ENCODE measurements at regions not wholly inside any gene's neighbourhood (a gene's known extent, or its start where the extent isn't known, plus 50 kb on each side); places are given as distances from the start of the nearest gene placed in this dataset.

DNA sequence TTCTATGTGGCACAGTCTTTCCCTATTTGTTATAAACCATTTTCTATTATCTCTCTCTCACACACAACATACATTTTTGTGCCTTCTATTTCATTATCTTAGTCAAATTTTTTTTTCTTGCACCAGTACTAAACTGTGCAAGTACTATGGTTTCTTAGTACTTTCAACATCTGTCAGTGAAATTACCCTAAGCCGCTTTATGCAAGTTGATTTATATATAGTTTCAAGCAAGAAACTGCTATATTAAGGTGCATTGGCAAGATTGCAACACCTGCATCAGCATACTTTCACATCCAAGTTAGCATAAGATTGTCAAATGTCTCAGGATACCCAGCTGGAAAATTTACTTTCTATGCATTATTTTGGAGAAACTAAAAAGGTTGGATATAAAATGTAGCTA, 180.2 kb upstream of the FSTL5 start (continued):
- TF ChIP-seq PAX5 (IDR thresholded peaks at IDR 0.05; ENCODE audit: borderline replicate concordance, low read depth, low read length): no peak

DNA sequence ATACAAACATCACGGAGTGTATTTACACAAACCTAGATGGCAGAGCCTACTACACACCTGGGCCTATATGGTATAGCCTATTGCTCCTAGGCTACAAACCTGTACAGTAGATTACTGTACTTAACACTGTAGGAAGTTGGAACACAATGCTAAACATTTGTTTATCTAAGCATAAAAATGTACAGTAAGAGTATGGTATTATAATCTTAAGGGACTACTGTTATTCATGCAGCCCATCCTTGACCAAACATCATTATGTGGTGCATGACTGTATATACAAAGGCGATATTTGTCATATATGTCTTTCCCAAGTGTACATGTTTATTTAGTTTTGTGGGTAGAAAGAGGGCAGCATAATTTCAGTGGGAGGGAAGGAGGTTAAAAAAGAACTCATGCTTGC, 177.7 kb upstream of the FSTL5 start:
- in situ Hi-C loops (cut with MboI) (no loop called here), intact Hi-C loops (cut with micrococcal nuclease; ENCODE audit: unreplicated experiment) (no loop called here)
- FAIRE-seq (no peak), ATAC-seq (no peak), DNase-seq (ENCODE audit: low read depth, low spot score) (no peak)
- H3K27ac ChIP-seq (ENCODE audit: control insufficient read depth, insufficient read depth): no peak overlapping the region
- CTCF ChIA-PET: no interaction called here
- no peak overlapping the region for H3K4me3 ChIP-seq
- H3K4me1 ChIP-seq (ENCODE audit: control insufficient read depth, insufficient read depth, low read length): no peaks in the 10 kb centered on the region
- no peaks in the 10 kb centered on the region for H3K36me3 ChIP-seq (ENCODE audit: control insufficient read depth in 2 of 2, insufficient read depth in 2 of 2, low read length in 1 of 2)
- POLR2A ChIA-PET: no interaction called here
- RAD21 ChIA-PET (ENCODE audit: unreplicated experiment): no interaction called here
- H3K27me3 ChIP-seq (replicated peaks in 1 of 2; ENCODE audit: control insufficient read depth in 2 of 2, insufficient read depth in 2 of 2, low read length in 1 of 2): no peaks in the 10 kb centered on the region
- H3K9me3 ChIP-seq (replicated peaks; ENCODE audit: control insufficient read depth, insufficient read depth, low read length): no peaks in the 10 kb centered on the region
- WGBS (ENCODE audit: insufficient coverage, insufficient replicate concordance, low lambda C conversion rate, missing lambda C conversion rate): 14% methylated on average over 2 of the region's 2 CpGs
- H3K79me2 ChIP-seq (ENCODE audit: control insufficient read depth, insufficient read depth, low read length): no peaks in the 10 kb centered on the region
- SMC1A ChIA-PET (ENCODE audit: uncharacterized antibody, unreplicated experiment): no interaction called here
- BruUV-seq (replicated peaks): no TSS peak
- H4K20me1 ChIP-seq (ENCODE audit: control insufficient read depth, insufficient read depth): no peaks in the 10 kb centered on the region
- no peak for TF ChIP-seq RB1 (IDR thresholded peaks at IDR 0.05; ENCODE audit: borderline replicate concordance)
- TF ChIP-seq CBX3 (IDR thresholded peaks at IDR 0.05; ENCODE audit: borderline replicate concordance, low read depth): no peak
- TF ChIP-seq CHD4 (IDR thresholded peaks at IDR 0.05): no peak
- TF ChIP-seq RCOR1 (conservative IDR thresholded peaks at IDR 0.05; ENCODE audit: low read depth, low read length): no peak
- TF ChIP-seq STAT3 (IDR thresholded peaks at IDR 0.05; ENCODE audit: low read depth, low read length): no peak
- TF ChIP-seq ZNF207 (IDR thresholded peaks at IDR 0.05; ENCODE audit: borderline replicate concordance): no peak
- no peak for TF ChIP-seq NBN (IDR thresholded peaks at IDR 0.05)
- no peak for TF ChIP-seq USF2 (IDR thresholded peaks at IDR 0.05; ENCODE audit: borderline replicate concordance, low read depth, low read length)
- TF ChIP-seq CHD2 (IDR thresholded peaks at IDR 0.05; ENCODE audit: borderline replicate concordance, low read depth, low read length): no peak
- no peak for TF ChIP-seq ATF3 (IDR thresholded peaks at IDR 0.05; ENCODE audit: borderline replicate concordance, extremely low read depth, low read depth, low read length)
- no peak for TF ChIP-seq SIX5 (IDR thresholded peaks at IDR 0.05; ENCODE audit: low read depth, low read length, severe bottlenecking)
- TF ChIP-seq ZNF622 (IDR thresholded peaks at IDR 0.05): no peak
- TF ChIP-seq WRNIP1 (IDR thresholded peaks at IDR 0.05; ENCODE audit: borderline replicate concordance, low read depth, low read length): no peak
- no peak for TF ChIP-seq TCF12 (IDR thresholded peaks at IDR 0.05; ENCODE audit: low read depth, low read length)
- TF ChIP-seq, protein P1, sequence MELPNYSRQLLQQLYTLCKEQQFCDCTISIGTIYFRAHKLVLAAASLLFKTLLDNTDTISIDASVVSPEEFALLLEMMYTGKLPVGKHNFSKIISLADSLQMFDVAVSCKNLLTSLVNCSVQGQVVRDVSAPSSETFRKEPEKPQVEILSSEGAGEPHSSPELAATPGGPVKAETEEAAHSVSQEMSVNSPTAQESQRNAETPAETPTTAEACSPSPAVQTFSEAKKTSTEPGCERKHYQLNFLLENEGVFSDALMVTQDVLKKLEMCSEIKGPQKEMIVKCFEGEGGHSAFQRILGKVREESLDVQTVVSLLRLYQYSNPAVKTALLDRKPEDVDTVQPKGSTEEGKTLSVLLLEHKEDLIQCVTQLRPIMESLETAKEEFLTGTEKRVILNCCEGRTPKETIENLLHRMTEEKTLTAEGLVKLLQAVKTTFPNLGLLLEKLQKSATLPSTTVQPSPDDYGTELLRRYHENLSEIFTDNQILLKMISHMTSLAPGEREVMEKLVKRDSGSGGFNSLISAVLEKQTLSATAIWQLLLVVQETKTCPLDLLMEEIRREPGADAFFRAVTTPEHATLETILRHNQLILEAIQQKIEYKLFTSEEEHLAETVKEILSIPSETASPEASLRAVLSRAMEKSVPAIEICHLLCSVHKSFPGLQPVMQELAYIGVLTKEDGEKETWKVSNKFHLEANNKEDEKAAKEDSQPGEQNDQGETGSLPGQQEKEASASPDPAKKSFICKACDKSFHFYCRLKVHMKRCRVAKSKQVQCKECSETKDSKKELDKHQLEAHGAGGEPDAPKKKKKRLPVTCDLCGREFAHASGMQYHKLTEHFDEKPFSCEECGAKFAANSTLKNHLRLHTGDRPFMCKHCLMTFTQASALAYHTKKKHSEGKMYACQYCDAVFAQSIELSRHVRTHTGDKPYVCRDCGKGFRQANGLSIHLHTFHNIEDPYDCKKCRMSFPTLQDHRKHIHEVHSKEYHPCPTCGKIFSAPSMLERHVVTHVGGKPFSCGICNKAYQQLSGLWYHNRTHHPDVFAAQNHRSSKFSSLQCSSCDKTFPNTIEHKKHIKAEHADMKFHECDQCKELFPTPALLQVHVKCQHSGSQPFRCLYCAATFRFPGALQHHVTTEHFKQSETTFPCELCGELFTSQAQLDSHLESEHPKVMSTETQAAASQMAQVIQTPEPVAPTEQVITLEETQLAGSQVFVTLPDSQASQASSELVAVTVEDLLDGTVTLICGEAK (IDR thresholded peaks at IDR 0.05; ENCODE audit: borderline replicate concordance): no peak
- TF ChIP-seq KLF5 (IDR thresholded peaks at IDR 0.05; ENCODE audit: partially characterized antibody): no peak
- no peak overlapping the region for H3K4me2 ChIP-seq (ENCODE audit: control insufficient read depth, insufficient read depth)
- H2AFZ ChIP-seq (ENCODE audit: control insufficient read depth, low read depth, low read length): no peak overlapping the region
- H3K9ac ChIP-seq (ENCODE audit: control insufficient read depth, insufficient read depth, low read length): no peak overlapping the region

Measured in GM12878 (cell line).